ENCODE measurements at regions not wholly inside any gene's neighbourhood (a gene's known extent, or its start where the extent isn't known, plus 50 kb on each side); places are given as distances from the start of the nearest gene placed in this dataset.

- no peaks in the 10 kb centered on the region for H3K9me3 ChIP-seq (ENCODE audit: control insufficient read depth, low read length)
- no peak for DNase-seq
- H3K4me3 Mint-ChIP-seq, result no peak overlapping the region
- no peak overlapping the region for H3K9ac ChIP-seq (ENCODE audit: extremely low read depth, low read length, poor library complexity, severe bottlenecking)
- H3K27ac Mint-ChIP-seq, result no peak overlapping the region
- H3K27ac ChIP-seq (ENCODE audit: low read depth, low read length), result no peak overlapping the region
- no peaks in the 10 kb centered on the region for H3K27me3 ChIP-seq (ENCODE audit: control insufficient read depth, insufficient read depth, low read length, poor library complexity, severe bottlenecking)
- no peaks in the 10 kb centered on the region for H3K36me3 Mint-ChIP-seq (ENCODE audit: low read depth)
- H3K27me3 Mint-ChIP-seq (ENCODE audit: insufficient read depth), result no peaks in the 10 kb centered on the region
- no peaks in the 10 kb centered on the region for H3K4me1 Mint-ChIP-seq
- H3K9me3 Mint-ChIP-seq, result no peaks in the 10 kb centered on the region
- no peaks in the 10 kb centered on the region for H3K36me3 ChIP-seq (ENCODE audit: control insufficient read depth, insufficient read depth, low read length)
- H3K4me1 ChIP-seq (ENCODE audit: control insufficient read depth, insufficient read depth, low read length), result no peaks in the 10 kb centered on the region
- no peak overlapping the region for H3K4me3 ChIP-seq (ENCODE audit: low read length)
- TF ChIP-seq, protein P1, sequence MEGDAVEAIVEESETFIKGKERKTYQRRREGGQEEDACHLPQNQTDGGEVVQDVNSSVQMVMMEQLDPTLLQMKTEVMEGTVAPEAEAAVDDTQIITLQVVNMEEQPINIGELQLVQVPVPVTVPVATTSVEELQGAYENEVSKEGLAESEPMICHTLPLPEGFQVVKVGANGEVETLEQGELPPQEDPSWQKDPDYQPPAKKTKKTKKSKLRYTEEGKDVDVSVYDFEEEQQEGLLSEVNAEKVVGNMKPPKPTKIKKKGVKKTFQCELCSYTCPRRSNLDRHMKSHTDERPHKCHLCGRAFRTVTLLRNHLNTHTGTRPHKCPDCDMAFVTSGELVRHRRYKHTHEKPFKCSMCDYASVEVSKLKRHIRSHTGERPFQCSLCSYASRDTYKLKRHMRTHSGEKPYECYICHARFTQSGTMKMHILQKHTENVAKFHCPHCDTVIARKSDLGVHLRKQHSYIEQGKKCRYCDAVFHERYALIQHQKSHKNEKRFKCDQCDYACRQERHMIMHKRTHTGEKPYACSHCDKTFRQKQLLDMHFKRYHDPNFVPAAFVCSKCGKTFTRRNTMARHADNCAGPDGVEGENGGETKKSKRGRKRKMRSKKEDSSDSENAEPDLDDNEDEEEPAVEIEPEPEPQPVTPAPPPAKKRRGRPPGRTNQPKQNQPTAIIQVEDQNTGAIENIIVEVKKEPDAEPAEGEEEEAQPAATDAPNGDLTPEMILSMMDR (conservative IDR thresholded peaks at IDR 0.05), result no peak
Observed at GRCh38 chr14:29236401-29236800, 469.8 kb downstream of the FOXG1 start.

DNA sequence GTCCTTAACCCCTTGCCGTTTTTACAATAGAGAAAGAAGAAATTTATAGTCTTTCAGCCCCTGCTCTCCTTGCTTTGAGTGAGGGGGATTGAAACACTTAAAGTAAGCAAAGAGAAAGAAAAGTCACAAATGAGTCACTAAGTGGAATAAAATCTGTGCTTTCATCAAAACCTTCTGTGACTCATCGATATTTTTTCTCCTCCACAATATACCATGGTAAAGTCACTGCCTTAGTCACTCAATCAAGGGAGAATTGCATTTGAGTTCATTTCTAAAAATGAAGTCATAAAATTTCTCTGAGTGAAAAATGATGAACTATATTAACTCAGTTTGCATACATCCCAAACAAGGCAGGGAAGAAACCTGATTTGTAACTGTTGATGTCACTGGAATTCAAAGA, 470.3 kb downstream of the FOXG1 start:
- H3K4me1 ChIP-seq (ENCODE audit: control insufficient read depth, insufficient read depth, low read length), result no peaks in the 10 kb centered on the region
- Mint-ChIP-seq H3K9me3 (no peaks in the 10 kb centered on the region), H3K27me3 (ENCODE audit: insufficient read depth) (no peaks in the 10 kb centered on the region), H3K4me3 (no peak overlapping the region), H3K36me3 (ENCODE audit: low read depth) (no peaks in the 10 kb centered on the region), H3K4me1 (no peaks in the 10 kb centered on the region), H3K27ac (no peak overlapping the region)
- H3K9ac ChIP-seq (ENCODE audit: extremely low read depth, low read length, poor library complexity, severe bottlenecking), result no peak overlapping the region
- no peak overlapping the region for H3K27ac ChIP-seq (ENCODE audit: low read depth, low read length)
- no peak overlapping the region for H3K4me3 ChIP-seq (ENCODE audit: low read length)
- no peak for DNase-seq
- WGBS, 2 experiments (ENCODE audit: insufficient coverage in 1 of 2, insufficient read length in 1 of 2), result 94% methylated on average over 2 of the region's 2 CpGs; no CpG with 5 or more reads in 1 of the 2 experiments
- no peaks in the 10 kb centered on the region for H3K36me3 ChIP-seq (ENCODE audit: control insufficient read depth, insufficient read depth, low read length)
- H3K9me3 ChIP-seq (ENCODE audit: control insufficient read depth, low read length), result no peaks in the 10 kb centered on the region
- TF ChIP-seq, protein P1 (conservative IDR thresholded peaks at IDR 0.05), result no peak
- H3K27me3 ChIP-seq (ENCODE audit: control insufficient read depth, insufficient read depth, low read length, poor library complexity, severe bottlenecking), result no peaks in the 10 kb centered on the region

DNA sequence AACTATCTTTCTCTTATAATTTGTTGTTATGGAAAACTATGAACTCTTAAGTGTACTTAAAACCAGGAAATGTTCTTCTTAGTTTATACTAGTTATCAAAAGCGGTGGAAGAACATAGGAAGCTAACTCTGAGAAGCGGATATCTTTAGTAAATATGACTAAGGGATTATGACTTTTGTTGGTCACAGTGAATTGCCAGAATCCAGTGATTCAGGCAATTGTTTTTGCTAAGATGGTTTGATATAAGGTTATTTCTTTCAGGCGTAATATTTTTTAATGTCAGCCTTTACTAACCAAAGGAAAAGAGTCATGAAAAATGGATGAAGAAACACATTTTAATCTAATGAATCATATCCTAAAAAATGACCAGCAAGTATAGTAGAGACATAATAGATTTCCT, 473.5 kb downstream of the FOXG1 start:
- Histone ChIP-seq H3K9me3 (ENCODE audit: control insufficient read depth, low read length) (no peaks in the 10 kb centered on the region), H3K4me1 (ENCODE audit: control insufficient read depth, insufficient read depth, low read length) (no peaks in the 10 kb centered on the region), H3K27me3 (ENCODE audit: control insufficient read depth, insufficient read depth, low read length, poor library complexity, severe bottlenecking) (no peaks in the 10 kb centered on the region), H3K9ac (ENCODE audit: extremely low read depth, low read length, poor library complexity, severe bottlenecking) (no peak overlapping the region), H3K36me3 (ENCODE audit: control insufficient read depth, insufficient read depth, low read length) (no peaks in the 10 kb centered on the region), H3K27ac (ENCODE audit: low read depth, low read length) (no peak overlapping the region), H3K4me3 (ENCODE audit: low read length) (no peak overlapping the region)
- Mint-ChIP-seq H3K27me3 (ENCODE audit: insufficient read depth) (no peaks in the 10 kb centered on the region), H3K27ac (no peak overlapping the region), H3K36me3 (ENCODE audit: low read depth) (no peaks in the 10 kb centered on the region), H3K9me3 (peaks cover 3% of the 10 kb centered on the region), H3K4me1 (peaks cover 3% of the 10 kb centered on the region), H3K4me3 (no peak overlapping the region)
- WGBS, 2 experiments (ENCODE audit: insufficient coverage in 1 of 2, insufficient read length in 1 of 2), result 93 to 96% methylated on average over 3 of the region's 3 CpGs
- TF ChIP-seq, protein P1 (conservative IDR thresholded peaks at IDR 0.05), result no peak
- DNase-seq, result no peak
